A673 (cell line): ENCODE measurements at regions not wholly inside any gene's neighbourhood (a gene's known extent, or its start where the extent isn't known, plus 50 kb on each side); places are given as distances from the start of the nearest gene placed in this dataset.

Experiments used
- BruUV-seq: library from RNA; stranded (reverse); fragments of 400-500 nt; replicated peaks from 2 replicates; lab custom pipeline; 2021; lab: Mats Ljungman, UMichigan
- CTCF ChIA-PET: fragments of 300-600 bp; sonication (Branson Sonifier 250); formaldehyde crosslinking; loops from one replicate; lab custom pipeline; 2022; ENCODE audit warnings: antibody characterized with exemption; lab: Charles Lee
- POLR2A ChIA-PET: fragments of 300-600 bp; sonication (Branson Sonifier 250); formaldehyde crosslinking; loops from one replicate; lab custom pipeline; 2022; ENCODE audit warnings: antibody characterized with exemption; ENCODE audit not compliant: low non-redundant PET; lab: Charles Lee
- DNase-seq: peaks from one replicate; pipeline ENCODE4 v3.0.0-alpha.2; 2015; ENCODE audit warnings: low spot score
- H3K27ac ChIP-seq: fragments of 200-600 bp; sonication (generic); 2 replicates; pipeline ENCODE4 v1.5.1; 2016; ENCODE audit warnings: mixed run types, low read depth, mild to moderate bottlenecking, mixed read lengths, antibody characterized with exemption, low read length; ENCODE audit not compliant: poor library complexity, severe bottlenecking
- H3K27me3 ChIP-seq: fragments of 200-600 bp; sonication (generic); replicated peaks from 2 replicates; pipeline ENCODE4 v1.6.1; 2017; ENCODE audit warnings: mixed run types, low read depth, mild to moderate bottlenecking, mixed read lengths, antibody characterized with exemption, low read length; ENCODE audit not compliant: insufficient read depth, poor library complexity
- H3K36me3 ChIP-seq: fragments of 200-600 bp; sonication (generic); 2 replicates; pipeline ENCODE4 v1.6.1; 2016; ENCODE audit warnings: mixed run types, mild to moderate bottlenecking, mixed read lengths, antibody characterized with exemption, low read length; ENCODE audit not compliant: insufficient read depth, poor library complexity, severe bottlenecking
- H3K4me1 ChIP-seq: fragments of 200-600 bp; sonication (generic); 2 replicates; pipeline ENCODE4 v1.6.1; 2017; ENCODE audit warnings: mixed run types, mild to moderate bottlenecking, mixed read lengths, antibody characterized with exemption, low read length; ENCODE audit not compliant: insufficient read depth, poor library complexity, severe bottlenecking
- H3K4me3 ChIP-seq: fragments of 200-600 bp; sonication (generic); 2 replicates; pipeline ENCODE4 v1.5.1; 2016; ENCODE audit warnings: low read depth, mixed run types, mild to moderate bottlenecking, mixed read lengths, low read length; ENCODE audit not compliant: poor library complexity, severe bottlenecking
- H3K9me3 ChIP-seq: fragments of 200-600 bp; sonication (generic); 2 replicates; pipeline ENCODE4 v1.6.1; 2016; ENCODE audit warnings: mixed run types, low read depth, mild to moderate bottlenecking, mixed read lengths, antibody characterized with exemption, low read length; ENCODE audit not compliant: poor library complexity, severe bottlenecking
- CTCF ChIP-seq: fragments of 300-800, 200-600 bp; sonication (generic); conservative IDR thresholded peaks from 2 replicates; pipeline ENCODE4 v1.5.1; 2017; ENCODE audit warnings: low read depth, mild to moderate bottlenecking, antibody characterized with exemption, low read length, moderate library complexity, mixed read lengths
- EZH2 ChIP-seq: fragments of 200-600 bp; sonication (generic); IDR thresholded peaks from 2 replicates; pipeline ENCODE4 v1.6.1; 2017; ENCODE audit warnings: borderline replicate concordance, low read depth, mild to moderate bottlenecking, mixed read lengths, antibody characterized with exemption, low read length; ENCODE audit not compliant: poor library complexity, severe bottlenecking
- intact Hi-C: fragments of 100-400 bp; cut with micrococcal nuclease; formaldehyde crosslinking; loops from one replicate; pipeline ENCODE4 v1.10.0; 2022; ENCODE audit not compliant: unreplicated experiment

DNA sequence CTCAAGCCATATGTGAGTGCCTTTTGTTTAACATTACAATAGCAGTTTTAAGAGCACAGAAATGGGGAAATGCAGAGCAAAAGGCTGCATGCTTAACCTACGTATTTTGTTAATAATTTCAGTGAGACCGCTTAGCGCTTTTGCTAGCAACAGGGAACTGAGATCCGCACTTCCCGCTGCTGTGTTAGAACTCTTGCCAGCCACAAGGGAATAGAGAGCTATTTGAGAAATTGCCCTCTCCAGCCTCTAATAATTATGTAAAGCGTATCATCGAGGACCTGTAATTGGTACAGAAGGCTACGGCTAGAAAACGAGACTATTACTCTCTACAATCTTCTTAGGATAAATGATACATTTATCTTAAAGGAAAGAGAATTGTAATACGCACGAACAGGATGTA lies 205.2 kb upstream of the GRIP1 start:
- H3K9me3 ChIP-seq, result no peaks in the 10 kb centered on the region
- peaks cover 38% of the 10 kb centered on the region for H3K27me3 ChIP-seq
- intact Hi-C loops, result no loop called here
- no TSS peak for BruUV-seq
- H3K36me3 ChIP-seq, result no peaks in the 10 kb centered on the region
- DNase-seq, result peak; percentile 23
- H3K4me1 ChIP-seq, result no peaks in the 10 kb centered on the region
- ChIA-PET POLR2A (no interaction called here), CTCF (no interaction called here)
- TF ChIP-seq CTCF (no peak), EZH2 (no peak)
- no peak overlapping the region for H3K27ac ChIP-seq
- no peak overlapping the region for H3K4me3 ChIP-seq

GRCh38 chr12:66885115-66885875 lies 206.4 kb upstream of the GRIP1 start:
- intact Hi-C loops, result no loop called here
- no peak for DNase-seq
- no peaks in the 10 kb centered on the region for H3K9me3 ChIP-seq
- BruUV-seq, result no TSS peak
- H3K4me1 ChIP-seq, result no peaks in the 10 kb centered on the region
- no peaks in the 10 kb centered on the region for H3K36me3 ChIP-seq
- no peak overlapping the region for H3K27ac ChIP-seq
- H3K27me3 ChIP-seq, result peaks cover 38% of the 10 kb centered on the region
- ChIA-PET POLR2A (no interaction called here), CTCF (interaction anchor here (0.6 kb wide), 1 partner anchor 471 kb away, joined by 7 read pairs; no protein-coding TSS in a partner anchor)
- TF ChIP-seq CTCF (no peak), EZH2 (no peak)
- no peak overlapping the region for H3K4me3 ChIP-seq

DNA sequence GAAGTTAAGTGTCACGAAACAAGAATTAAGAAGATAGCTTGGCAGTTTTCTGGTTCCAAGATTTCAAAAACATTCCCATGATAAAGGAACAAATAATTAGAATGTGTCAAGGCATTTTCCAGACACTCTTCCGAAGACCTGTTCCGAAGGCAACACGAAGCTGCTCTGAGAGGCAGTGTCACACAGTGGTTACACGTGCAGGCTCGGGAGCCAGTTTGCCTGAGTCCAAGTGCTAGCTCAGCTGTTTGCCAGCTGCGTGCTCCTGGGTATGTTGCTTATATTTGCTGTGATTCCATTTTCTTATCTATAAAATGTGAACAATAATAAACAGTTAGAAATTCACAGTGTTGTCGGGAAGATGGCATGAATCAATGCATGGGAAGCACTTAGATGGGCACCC lies 217.9 kb upstream of the GRIP1 start:
- intact Hi-C loops, result no loop called here
- H3K4me1 ChIP-seq, result no peaks in the 10 kb centered on the region
- DNase-seq, result no peak
- peaks cover 7% of the 10 kb centered on the region for H3K27me3 ChIP-seq
- BruUV-seq, result no TSS peak
- POLR2A ChIA-PET, result no interaction called here
- no peak overlapping the region for H3K27ac ChIP-seq
- no peaks in the 10 kb centered on the region for H3K9me3 ChIP-seq
- no peaks in the 10 kb centered on the region for H3K36me3 ChIP-seq
- CTCF ChIA-PET, result no interaction called here
- H3K4me3 ChIP-seq, result no peak overlapping the region
- TF ChIP-seq EZH2, result no peak
